ENCODE measurements at regions not wholly inside any gene's neighbourhood (a gene's known extent, or its start where the extent isn't known, plus 50 kb on each side); places are given as distances from the start of the nearest gene placed in this dataset.

DNA sequence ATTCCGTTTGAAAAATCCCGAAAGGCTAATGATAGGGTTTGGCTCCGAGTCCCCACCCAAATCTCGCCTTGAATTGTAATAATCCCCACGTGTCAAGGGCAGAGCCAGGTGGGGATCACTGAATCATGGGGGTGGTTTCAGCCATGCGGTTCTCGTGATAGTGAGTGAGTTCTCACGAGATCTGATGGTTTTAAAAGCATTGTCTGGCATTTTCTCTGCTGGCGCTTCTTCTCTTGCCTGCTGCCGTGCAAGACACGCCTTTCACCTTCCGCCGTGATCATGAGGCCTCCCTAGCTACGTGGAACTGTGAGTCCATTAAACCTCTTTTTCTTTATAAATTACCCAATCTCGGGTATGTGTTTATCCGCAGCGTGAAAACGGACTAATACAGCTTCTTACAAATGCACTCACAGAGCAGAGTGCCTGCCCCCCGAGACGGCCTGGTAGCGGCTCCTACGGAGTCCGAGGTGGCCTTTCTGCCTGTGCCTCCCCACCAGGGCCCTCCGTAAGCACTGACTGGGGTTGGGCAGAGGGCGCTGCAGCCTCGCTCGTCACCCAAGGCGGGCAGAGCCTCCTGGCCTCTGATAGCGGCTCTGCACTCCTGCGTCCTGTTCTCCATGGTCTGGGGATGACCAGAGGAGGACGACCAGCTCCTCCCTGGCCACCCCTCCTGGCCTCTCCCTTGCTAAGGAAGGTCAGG, 131.7 kb downstream of the FOXL1 start:
- peak in 1 of 2 donors; percentile 35 for DNase-seq
- Histone ChIP-seq H3K4me3 (no peak overlapping the region), H3K36me3 (no peaks in the 10 kb centered on the region), H3K27me3 (peaks cover 0 to 2% of the 10 kb centered on the region in 2 donors), H3K27ac (no peak overlapping the region), H3K9me3 (no peaks in the 10 kb centered on the region), H3K4me1 (no peaks in the 10 kb centered on the region)
- TF ChIP-seq, protein P1, sequence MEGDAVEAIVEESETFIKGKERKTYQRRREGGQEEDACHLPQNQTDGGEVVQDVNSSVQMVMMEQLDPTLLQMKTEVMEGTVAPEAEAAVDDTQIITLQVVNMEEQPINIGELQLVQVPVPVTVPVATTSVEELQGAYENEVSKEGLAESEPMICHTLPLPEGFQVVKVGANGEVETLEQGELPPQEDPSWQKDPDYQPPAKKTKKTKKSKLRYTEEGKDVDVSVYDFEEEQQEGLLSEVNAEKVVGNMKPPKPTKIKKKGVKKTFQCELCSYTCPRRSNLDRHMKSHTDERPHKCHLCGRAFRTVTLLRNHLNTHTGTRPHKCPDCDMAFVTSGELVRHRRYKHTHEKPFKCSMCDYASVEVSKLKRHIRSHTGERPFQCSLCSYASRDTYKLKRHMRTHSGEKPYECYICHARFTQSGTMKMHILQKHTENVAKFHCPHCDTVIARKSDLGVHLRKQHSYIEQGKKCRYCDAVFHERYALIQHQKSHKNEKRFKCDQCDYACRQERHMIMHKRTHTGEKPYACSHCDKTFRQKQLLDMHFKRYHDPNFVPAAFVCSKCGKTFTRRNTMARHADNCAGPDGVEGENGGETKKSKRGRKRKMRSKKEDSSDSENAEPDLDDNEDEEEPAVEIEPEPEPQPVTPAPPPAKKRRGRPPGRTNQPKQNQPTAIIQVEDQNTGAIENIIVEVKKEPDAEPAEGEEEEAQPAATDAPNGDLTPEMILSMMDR (IDR thresholded peaks at IDR 0.05) = no peak
- intact Hi-C loops (cut with DNase I; ENCODE audit: low total_unique reads) = no loop called here

- Histone ChIP-seq H3K4me1 (no peaks in the 10 kb centered on the region), H3K27ac (no peak overlapping the region), H3K4me3 (no peak overlapping the region), H3K9me3 (no peaks in the 10 kb centered on the region), H3K27me3 (peaks cover 0 to 2% of the 10 kb centered on the region in 2 donors), H3K36me3 (no peaks in the 10 kb centered on the region)
- TF ChIP-seq, protein P1 (IDR thresholded peaks at IDR 0.05) = no peak
- no peak for DNase-seq
- intact Hi-C loops (cut with DNase I; ENCODE audit: low total_unique reads) = no loop called here
These were observed 132.2 kb downstream of the FOXL1 start for GRCh38 chr16:86710602-86710950.

DNA sequence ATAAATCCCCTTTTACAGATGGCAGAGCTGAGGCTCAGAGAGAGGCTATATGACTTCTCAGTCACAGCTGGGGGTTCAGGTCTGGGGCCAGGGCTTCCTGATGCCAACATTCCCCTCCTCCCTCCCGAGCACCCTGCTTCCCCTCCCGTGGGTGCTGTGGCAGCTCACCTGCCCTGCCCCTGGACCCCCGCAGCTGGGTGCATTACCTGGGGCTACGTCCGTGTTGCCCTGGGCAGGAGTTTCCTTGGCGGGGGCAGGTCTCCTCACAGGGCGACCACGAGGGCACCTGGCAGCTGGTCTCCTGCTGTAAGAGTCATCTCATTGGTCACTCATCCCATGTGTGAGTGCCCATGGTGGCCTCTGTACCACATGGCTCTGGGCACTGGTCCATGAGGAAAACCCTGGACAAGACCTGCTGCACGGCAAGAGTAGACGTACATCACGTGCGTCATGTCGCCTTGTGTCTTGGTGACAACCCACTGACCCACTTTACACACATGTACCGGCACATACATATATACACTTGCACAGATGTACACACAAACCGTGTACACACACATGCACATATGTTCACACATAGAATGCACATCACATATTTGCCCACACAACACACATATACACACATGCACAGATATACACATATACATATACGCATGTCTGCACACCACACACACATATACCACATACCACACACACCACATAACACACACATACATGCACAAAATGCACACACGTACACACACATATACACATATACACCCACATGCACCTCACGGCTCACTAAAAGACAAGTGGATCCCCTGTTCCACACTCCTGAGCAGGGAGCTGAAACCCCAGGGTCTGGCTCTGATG, 134.0 kb downstream of the FOXL1 start:
- H3K27me3 ChIP-seq = peaks cover 0 to 2% of the 10 kb centered on the region in 2 donors
- H3K27ac ChIP-seq = no peak overlapping the region
- no peaks in the 10 kb centered on the region for H3K9me3 ChIP-seq
- intact Hi-C loops (cut with DNase I; ENCODE audit: low total_unique reads) = no loop called here
- TF ChIP-seq, protein P1 (IDR thresholded peaks at IDR 0.05) = no peak
- no peak overlapping the region for H3K4me3 ChIP-seq
- H3K4me1 ChIP-seq = no peaks in the 10 kb centered on the region
- no peaks in the 10 kb centered on the region for H3K36me3 ChIP-seq
- no peak for DNase-seq

- peaks cover 0 to 2% of the 10 kb centered on the region in 2 donors for H3K27me3 ChIP-seq
- TF ChIP-seq, protein P1 (IDR thresholded peaks at IDR 0.05) = no peak
- no peak overlapping the region for H3K27ac ChIP-seq
- H3K4me3 ChIP-seq = no peak overlapping the region
- no peaks in the 10 kb centered on the region for H3K9me3 ChIP-seq
- H3K4me1 ChIP-seq = peaks cover 0 to 6% (median 0%) of the 10 kb centered on the region in 4 donors
- no peak for DNase-seq
- intact Hi-C loops (cut with DNase I; ENCODE audit: low total_unique reads) = no loop called here
- H3K36me3 ChIP-seq = no peaks in the 10 kb centered on the region
These were observed 134.8 kb downstream of the FOXL1 start for GRCh38 chr16:86713021-86713631.

- TF ChIP-seq, protein P1 (IDR thresholded peaks at IDR 0.05) = no peak
- Histone ChIP-seq H3K27me3 (peaks cover 0 to 2% of the 10 kb centered on the region in 2 donors), H3K4me1 (peaks cover 0 to 6% (median 0%) of the 10 kb centered on the region in 4 donors), H3K27ac (no peak overlapping the region), H3K36me3 (no peaks in the 10 kb centered on the region), H3K9me3 (no peaks in the 10 kb centered on the region), H3K4me3 (no peak overlapping the region)
- intact Hi-C loops (cut with DNase I; ENCODE audit: low total_unique reads) = no loop called here
- DNase-seq = no peak
These were observed 135.8 kb downstream of the FOXL1 start for GRCh38 chr16:86714166-86714565.
